ENCODE measurements at regions not wholly inside any gene's neighbourhood (a gene's known extent, or its start where the extent isn't known, plus 50 kb on each side); places are given as distances from the start of the nearest gene placed in this dataset.

DNA sequence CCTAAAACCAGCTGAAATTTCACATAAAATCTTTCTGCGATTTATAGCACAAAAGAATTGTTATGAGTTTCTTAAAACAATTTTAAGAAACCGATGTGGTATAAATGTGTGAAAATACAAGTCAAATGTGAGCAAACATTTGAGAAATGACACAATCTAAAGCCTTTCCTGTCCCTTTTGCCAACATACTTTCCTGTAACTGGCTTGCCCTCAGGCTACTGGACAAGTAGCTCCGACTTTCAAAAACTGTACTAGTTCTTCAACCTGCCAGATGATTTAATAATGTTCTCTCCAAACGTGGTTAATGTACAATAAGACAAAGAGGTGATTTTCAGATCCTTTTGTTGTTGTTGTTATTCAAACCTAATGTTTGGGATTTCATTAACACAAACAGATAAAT lies 105.9 kb upstream of the ARHGEF26 start:
- DNase-seq, result no peak

GRCh38 chr3:154018100-154018696 lies 103.0 kb upstream of the ARHGEF26 start:
- no peak for DNase-seq

- no peak for DNase-seq
Observed at GRCh38 chr3:154022606-154023005, 98.6 kb upstream of the ARHGEF26 start.

- no peak for DNase-seq
Observed at GRCh38 chr3:154023148-154023547, 98.0 kb upstream of the ARHGEF26 start.

- no peak for DNase-seq
Observed at GRCh38 chr3:154025007-154025406, 96.2 kb upstream of the ARHGEF26 start.

GRCh38 chr3:154029926-154030325 lies 91.3 kb upstream of the ARHGEF26 start:
- no peak for DNase-seq

GRCh38 chr3:154034797-154035330 lies 86.3 kb upstream of the ARHGEF26 start:
- DNase-seq, result no peak

- DNase-seq, result no peak
Observed at GRCh38 chr3:154040283-154040682, 80.9 kb upstream of the ARHGEF26 start.

DNA sequence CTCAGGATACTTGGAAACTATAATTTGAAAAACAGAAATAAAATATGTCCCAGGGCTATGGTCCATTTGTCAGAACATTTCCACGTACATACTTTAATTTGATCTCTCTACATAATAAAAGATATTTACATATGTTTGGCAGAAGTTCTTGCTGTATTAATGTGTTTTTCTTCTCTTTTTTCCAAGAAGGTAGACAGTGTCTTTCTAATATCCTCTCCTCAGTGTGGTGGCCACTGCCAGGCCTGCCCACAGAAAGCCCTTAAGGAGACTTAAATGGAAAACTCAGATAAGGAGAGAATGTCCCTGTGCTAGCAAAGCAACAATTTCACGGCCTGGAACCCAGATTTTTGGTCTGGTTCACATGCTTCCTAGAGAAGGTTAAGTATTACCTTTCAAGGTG lies 76.5 kb upstream of the ARHGEF26 start:
- DNase-seq, result no peak

GRCh38 chr3:154050216-154050615 lies 71.0 kb upstream of the ARHGEF26 start:
- DNase-seq, result no peak

DNA sequence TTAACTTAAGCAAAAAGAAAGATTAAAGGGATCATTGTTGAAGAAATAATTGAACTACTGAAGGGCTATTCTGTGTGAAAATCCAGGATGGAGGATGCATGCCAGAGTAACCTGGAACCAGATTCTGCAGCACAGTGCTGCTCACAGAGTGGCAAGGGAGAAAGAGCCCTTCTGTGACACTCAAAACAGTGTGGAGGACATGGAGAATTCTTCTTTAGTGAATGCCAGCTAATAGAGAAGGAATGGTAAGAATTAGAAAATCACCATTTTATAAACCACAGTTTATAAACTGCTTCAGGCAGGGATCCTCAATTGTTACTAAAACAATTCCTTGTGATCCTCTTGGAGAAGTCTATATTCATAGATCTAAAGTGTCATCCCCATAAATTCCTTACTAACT lies 70.4 kb upstream of the ARHGEF26 start:
- no peak for DNase-seq

GRCh38 chr3:154059833-154060232 lies 61.4 kb upstream of the ARHGEF26 start:
- DNase-seq, result no peak

GRCh38 chr3:154060238-154061000 lies 60.8 kb upstream of the ARHGEF26 start:
- DNase-seq, result no peak

DNA sequence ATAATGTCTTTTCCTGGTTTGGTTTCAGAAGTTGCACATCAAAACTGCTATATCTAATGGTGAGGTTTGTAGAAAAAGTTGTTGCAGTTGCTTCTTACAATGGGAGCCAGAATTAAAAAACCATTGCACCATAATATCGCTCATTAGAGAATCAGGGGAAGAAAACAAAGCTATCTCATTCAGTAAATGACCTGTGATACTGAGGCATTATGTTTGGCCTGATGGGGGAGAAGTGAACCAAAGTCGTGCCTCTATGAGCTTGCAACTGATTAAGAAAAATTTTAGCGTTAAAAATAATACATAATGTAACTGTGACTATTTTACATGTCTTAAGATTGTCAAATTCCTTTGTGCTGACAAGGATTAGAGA lies 60.2 kb upstream of the ARHGEF26 start:
- DNase-seq, result no peak

DNA sequence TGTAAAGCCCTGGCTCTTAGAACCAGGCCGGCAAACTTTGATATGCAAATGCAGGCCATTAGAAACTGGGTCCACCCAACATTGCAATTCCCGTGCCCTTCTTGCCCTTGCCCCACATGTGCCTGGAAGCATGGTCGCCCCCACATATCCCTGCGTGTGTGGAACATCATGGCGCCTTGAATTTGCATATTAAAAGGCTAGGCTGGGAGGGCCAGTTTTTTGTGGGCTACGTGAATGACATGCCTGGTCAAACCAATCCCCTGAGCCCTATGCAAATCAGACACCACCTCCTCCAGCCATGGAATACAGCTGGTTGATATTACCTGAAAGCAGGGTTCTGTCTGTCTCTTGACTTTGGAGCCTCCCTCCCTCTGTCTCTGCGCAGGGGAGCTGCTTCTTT lies 58.7 kb upstream of the ARHGEF26 start:
- DNase-seq, result no peak

DNA sequence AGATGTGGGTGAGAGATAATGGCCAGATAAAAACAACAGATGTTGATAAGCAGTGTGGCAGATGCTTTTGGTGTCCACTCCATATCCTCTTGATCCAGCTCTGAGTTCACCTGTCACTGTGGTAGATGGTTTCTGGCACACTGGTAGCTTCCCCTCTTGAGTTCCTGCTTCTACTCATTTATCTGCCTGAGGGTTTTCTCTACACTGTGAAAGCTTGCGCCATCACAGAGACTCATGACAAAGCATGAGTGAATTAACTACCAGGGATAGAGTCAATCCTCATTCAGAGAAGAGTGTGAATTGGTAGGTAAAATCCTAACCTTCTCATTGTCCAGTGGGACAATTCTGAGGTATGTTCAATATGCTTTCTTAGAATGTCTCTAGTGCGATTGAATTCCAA lies 50.0 kb upstream of the ARHGEF26 start:
- DNase-seq, result no peak

Measured in KG1 (cell line).